T-helper 2 cell treated with Interferon-gamma antibody and Interleukin-4, amounts not matched to agents 5 μg/mL and 100 μg/mL, for 36 hours (primary cell): ENCODE measurements at regions not wholly inside any gene's neighbourhood (a gene's known extent, or its start where the extent isn't known, plus 50 kb on each side); places are given as distances from the start of the nearest gene placed in this dataset.

Experiments used
- DNase-seq: peaks from one replicate; pipeline ENCODE4 v3.0.0; 2021; ENCODE audit warnings: low spot score
- H3K27ac Mint-ChIP-seq: one replicate; pipeline ENCODE4 v1.8.0; 2021; ENCODE audit warnings: mild to moderate bottlenecking, mixed read lengths
- H3K27me3 Mint-ChIP-seq: one replicate; pipeline ENCODE4 v1.8.0; 2021; ENCODE audit warnings: low read depth, mixed read lengths
- H3K36me3 Mint-ChIP-seq: one replicate; pipeline ENCODE4 v1.8.0; 2021; ENCODE audit warnings: low read depth, mixed read lengths
- H3K4me1 Mint-ChIP-seq: one replicate; pipeline ENCODE4 v1.8.0; 2021; ENCODE audit warnings: low read depth, mixed read lengths
- H3K4me3 Mint-ChIP-seq: one replicate; pipeline ENCODE4 v1.8.0; 2022; ENCODE audit warnings: mild to moderate bottlenecking, moderate library complexity, mixed read lengths
- H3K9me3 Mint-ChIP-seq: one replicate; pipeline ENCODE4 v1.8.0; 2021; ENCODE audit warnings: mixed read lengths

DNA sequence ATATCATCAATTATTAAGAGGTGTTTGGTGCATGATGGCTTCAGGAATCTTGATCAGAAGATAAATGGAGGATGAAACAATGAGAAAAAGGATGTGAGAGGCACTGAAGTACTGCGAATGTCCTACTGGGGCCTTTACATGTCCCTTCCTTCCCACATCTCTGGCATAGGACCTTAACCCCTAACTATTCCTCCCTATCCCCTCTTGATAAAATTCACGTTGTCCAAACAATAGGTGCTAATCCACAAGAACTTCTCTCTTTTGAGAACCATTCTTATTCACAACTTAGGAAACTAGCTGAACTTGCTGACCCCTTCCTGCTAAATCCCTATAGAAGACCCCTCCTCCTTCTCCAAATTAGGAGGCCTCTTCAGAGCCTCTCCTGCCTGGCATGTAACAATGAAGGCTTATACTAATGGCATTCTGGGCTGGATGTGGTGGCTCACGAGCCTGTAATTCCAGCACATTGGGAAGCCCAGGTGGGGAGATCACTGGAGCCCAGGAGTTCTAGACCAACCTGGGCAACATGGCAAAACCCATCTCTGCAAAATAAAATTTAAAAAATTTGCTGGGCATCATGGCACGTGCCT is 276.5 kb upstream of the SMARCA2 start:
- no peak for DNase-seq
- H3K9me3 Mint-ChIP-seq = no peaks in the 10 kb centered on the region
- H3K4me1 Mint-ChIP-seq = no peaks in the 10 kb centered on the region
- H3K36me3 Mint-ChIP-seq = no peaks in the 10 kb centered on the region
- H3K27me3 Mint-ChIP-seq = no peaks in the 10 kb centered on the region
- no peak overlapping the region for H3K4me3 Mint-ChIP-seq
- no peak overlapping the region for H3K27ac Mint-ChIP-seq

DNA sequence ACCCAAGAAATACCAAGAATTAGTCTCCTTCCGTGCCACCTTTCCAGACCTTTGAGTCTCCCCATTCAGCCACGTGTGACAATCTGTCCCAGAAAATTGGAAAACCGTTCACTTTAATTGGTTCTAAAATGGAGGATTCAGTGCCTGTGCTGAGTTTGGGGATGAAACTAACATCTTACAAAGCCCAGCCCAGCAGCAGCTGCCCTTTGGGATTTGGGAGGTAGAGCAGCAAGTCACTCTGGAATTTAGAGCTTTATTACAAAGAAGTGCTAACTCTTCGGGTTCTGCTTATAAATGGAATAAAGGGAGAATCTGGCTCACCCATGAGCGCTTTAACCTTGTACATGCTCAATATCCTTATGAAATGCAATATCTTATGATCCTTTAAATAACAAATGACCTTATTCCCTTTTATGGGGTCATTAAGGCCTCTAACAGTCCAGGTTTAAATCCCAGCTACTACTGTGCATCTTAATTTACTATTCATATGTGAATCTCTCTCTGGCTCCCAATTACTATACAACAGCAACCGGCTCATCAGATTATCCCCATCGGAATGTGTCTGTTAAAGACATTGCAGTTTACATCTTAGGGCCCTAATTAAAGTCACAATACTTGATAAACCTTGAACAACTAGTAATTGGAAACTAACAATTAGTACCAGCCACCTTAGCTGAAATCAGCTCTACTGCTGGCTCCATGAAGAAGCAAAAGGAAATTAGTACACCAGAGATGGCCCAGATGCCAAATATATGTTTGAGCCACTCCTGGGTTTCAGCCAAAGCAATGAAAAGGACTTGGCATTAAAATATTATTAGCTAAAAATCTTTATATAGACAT is 271.8 kb upstream of the SMARCA2 start:
- H3K4me1 Mint-ChIP-seq = no peaks in the 10 kb centered on the region
- no peak overlapping the region for H3K27ac Mint-ChIP-seq
- H3K9me3 Mint-ChIP-seq = no peaks in the 10 kb centered on the region
- H3K27me3 Mint-ChIP-seq = peaks cover 3% of the 10 kb centered on the region
- H3K36me3 Mint-ChIP-seq = no peaks in the 10 kb centered on the region
- no peak for DNase-seq
- no peak overlapping the region for H3K4me3 Mint-ChIP-seq

- H3K36me3 Mint-ChIP-seq = no peaks in the 10 kb centered on the region
- no peak overlapping the region for H3K27ac Mint-ChIP-seq
- no peaks in the 10 kb centered on the region for H3K9me3 Mint-ChIP-seq
- no peaks in the 10 kb centered on the region for H3K4me1 Mint-ChIP-seq
- DNase-seq = no peak
- peaks cover 3% of the 10 kb centered on the region for H3K27me3 Mint-ChIP-seq
- no peak overlapping the region for H3K4me3 Mint-ChIP-seq
Observed at GRCh38 chr9:1745980-1746379, 269.2 kb upstream of the SMARCA2 start.

DNA sequence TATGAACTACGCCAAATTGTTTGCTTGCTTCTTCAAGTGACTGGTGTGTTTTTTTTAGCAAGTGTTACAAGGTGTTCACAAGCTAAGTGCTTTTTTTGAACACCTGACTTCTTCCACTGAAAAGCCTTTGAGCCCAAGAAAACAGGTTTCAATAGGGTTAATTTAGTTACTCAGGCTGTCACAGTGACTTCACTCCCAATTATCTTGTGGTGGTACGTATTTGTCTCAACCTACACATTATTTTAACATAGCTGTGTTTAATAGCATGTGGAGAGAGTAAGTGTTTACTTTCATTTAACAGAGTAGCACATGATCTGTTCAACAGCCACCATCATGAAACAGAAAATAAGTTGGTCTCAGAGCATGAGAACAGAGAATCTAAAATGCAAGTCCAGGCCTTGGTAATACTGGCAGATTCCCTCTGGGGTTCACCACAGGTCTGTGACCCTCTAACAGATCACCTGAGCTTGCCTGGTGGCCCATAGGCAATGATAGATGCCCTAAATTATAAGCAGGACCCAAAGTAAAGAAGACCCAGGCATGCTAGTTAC is 267.7 kb upstream of the SMARCA2 start:
- no peak for DNase-seq
- Mint-ChIP-seq H3K4me1 (no peaks in the 10 kb centered on the region), H3K27ac (no peak overlapping the region), H3K36me3 (no peaks in the 10 kb centered on the region), H3K27me3 (peaks cover 3% of the 10 kb centered on the region), H3K9me3 (no peaks in the 10 kb centered on the region), H3K4me3 (no peak overlapping the region)

DNA sequence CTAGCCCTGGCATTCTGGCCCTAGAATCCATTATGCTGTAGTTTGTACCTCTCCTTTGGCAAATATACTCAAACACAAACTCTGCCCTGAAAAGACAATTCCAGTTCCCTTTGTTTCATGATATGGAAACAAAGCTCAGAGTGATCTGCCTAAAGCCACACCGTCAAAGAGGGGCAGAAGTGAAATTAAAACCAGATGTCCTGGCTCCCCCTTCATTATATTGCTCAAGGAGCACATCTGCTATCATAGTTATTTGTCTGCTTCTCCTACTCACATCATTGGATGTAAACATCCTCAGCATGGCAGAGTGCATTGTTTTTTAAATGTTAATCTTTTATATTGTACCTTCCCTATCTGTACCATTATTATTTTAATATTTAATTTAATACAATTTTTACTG is 266.7 kb upstream of the SMARCA2 start:
- peaks cover 3% of the 10 kb centered on the region for H3K27me3 Mint-ChIP-seq
- H3K36me3 Mint-ChIP-seq = no peaks in the 10 kb centered on the region
- no peak overlapping the region for H3K4me3 Mint-ChIP-seq
- no peak overlapping the region for H3K27ac Mint-ChIP-seq
- H3K4me1 Mint-ChIP-seq = no peaks in the 10 kb centered on the region
- no peaks in the 10 kb centered on the region for H3K9me3 Mint-ChIP-seq
- DNase-seq = no peak

- Mint-ChIP-seq H3K4me1 (no peaks in the 10 kb centered on the region), H3K36me3 (no peaks in the 10 kb centered on the region), H3K27me3 (no peaks in the 10 kb centered on the region), H3K9me3 (no peaks in the 10 kb centered on the region), H3K27ac (no peak overlapping the region), H3K4me3 (no peak overlapping the region)
- no peak for DNase-seq
Observed at GRCh38 chr9:1757186-1757585, 258.0 kb upstream of the SMARCA2 start.

- Mint-ChIP-seq H3K4me3 (no peak overlapping the region), H3K9me3 (no peaks in the 10 kb centered on the region), H3K27ac (no peak overlapping the region), H3K27me3 (no peaks in the 10 kb centered on the region), H3K36me3 (no peaks in the 10 kb centered on the region), H3K4me1 (no peaks in the 10 kb centered on the region)
- no peak for DNase-seq
Observed at GRCh38 chr9:1759009-1759408, 256.1 kb upstream of the SMARCA2 start.

GRCh38 chr9:1759771-1760300 is 255.3 kb upstream of the SMARCA2 start:
- no peaks in the 10 kb centered on the region for H3K4me1 Mint-ChIP-seq
- no peaks in the 10 kb centered on the region for H3K36me3 Mint-ChIP-seq
- no peak overlapping the region for H3K4me3 Mint-ChIP-seq
- no peak overlapping the region for H3K27ac Mint-ChIP-seq
- DNase-seq = no peak
- no peaks in the 10 kb centered on the region for H3K27me3 Mint-ChIP-seq
- no peaks in the 10 kb centered on the region for H3K9me3 Mint-ChIP-seq

DNA sequence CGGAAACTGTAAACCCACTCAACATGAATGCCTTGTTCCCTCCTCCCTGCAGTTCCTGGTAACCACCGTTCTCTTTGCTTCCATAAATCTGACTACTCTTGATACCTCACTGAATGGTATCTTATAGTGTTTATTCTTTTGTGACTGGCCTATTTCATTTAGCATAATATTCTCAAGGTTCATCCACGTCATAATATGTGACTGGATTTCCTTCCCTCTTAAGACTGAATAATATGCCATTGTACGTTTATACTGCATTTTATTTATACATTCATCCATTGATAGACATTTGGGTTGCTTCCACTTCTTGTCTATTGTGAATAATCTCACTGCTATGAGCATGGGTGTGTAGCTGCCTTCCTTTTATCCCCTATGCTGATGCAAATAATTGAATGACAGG is 253.3 kb upstream of the SMARCA2 start:
- Mint-ChIP-seq H3K27me3 (peaks cover 2% of the 10 kb centered on the region), H3K36me3 (no peaks in the 10 kb centered on the region), H3K4me3 (no peak overlapping the region), H3K9me3 (no peaks in the 10 kb centered on the region), H3K27ac (no peak overlapping the region), H3K4me1 (no peaks in the 10 kb centered on the region)
- DNase-seq = no peak

- peaks cover 5% of the 10 kb centered on the region for H3K27me3 Mint-ChIP-seq
- no peak for DNase-seq
- H3K4me3 Mint-ChIP-seq = no peak overlapping the region
- no peaks in the 10 kb centered on the region for H3K36me3 Mint-ChIP-seq
- H3K27ac Mint-ChIP-seq = no peak overlapping the region
- H3K4me1 Mint-ChIP-seq = no peaks in the 10 kb centered on the region
- H3K9me3 Mint-ChIP-seq = no peaks in the 10 kb centered on the region
Observed at GRCh38 chr9:1766042-1766441, 249.1 kb upstream of the SMARCA2 start.

DNA sequence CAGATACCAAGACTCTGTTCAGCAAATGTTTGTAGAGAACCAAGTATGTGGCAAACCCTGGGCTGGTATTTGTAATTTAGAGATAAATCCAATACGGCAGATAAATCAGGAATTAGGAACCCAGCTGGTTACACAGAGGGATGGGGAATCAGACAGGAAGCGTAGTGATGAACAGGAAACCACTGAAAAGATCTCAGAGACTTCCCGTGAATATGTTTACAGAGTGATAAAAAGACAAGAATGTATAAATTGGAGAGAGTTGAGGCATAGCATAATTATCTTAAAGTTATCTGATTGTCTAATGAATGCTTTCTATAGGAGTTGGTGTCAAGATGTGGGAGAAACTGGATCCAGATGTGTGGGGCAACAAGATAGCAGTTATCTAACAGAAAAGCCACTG is 246.6 kb upstream of the SMARCA2 start:
- H3K4me1 Mint-ChIP-seq = no peaks in the 10 kb centered on the region
- H3K4me3 Mint-ChIP-seq = no peak overlapping the region
- peaks cover 5% of the 10 kb centered on the region for H3K27me3 Mint-ChIP-seq
- H3K36me3 Mint-ChIP-seq = no peaks in the 10 kb centered on the region
- no peak for DNase-seq
- H3K27ac Mint-ChIP-seq = no peak overlapping the region
- H3K9me3 Mint-ChIP-seq = no peaks in the 10 kb centered on the region

DNA sequence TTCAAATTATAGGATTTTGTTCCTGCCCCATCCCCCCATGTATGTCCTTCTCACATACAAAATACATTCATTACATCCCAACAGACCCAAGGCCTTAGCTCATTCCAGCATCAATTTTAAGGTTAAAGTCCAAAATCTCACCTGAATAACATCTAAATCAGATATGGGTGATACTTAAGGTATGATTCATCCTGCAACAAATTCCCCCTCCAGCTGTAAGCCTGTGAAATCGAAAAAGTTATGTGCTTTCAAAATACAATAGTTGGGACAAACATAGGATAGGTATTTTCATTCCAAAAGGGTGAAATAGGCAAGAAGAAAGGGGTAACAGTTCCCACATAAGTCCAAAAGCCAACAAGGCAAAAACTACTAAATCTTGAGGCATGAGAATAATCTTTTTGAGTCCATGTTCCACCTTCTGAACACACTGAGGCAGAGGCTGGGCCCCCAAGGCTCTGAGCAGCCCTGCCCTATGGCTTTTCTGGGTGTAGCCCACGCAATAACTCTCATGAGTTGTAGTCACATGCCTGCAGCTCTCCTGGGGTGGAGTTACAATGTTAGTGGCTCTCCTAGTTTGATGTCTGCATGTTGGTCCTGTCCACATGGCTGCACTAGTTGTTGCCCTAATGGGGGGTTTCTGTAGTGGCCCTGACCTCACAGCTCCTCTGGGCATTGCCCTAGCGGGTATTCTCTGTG is 243.9 kb upstream of the SMARCA2 start:
- peaks cover 5% of the 10 kb centered on the region for H3K27me3 Mint-ChIP-seq
- no peak for DNase-seq
- H3K4me3 Mint-ChIP-seq = no peak overlapping the region
- H3K9me3 Mint-ChIP-seq = no peaks in the 10 kb centered on the region
- H3K36me3 Mint-ChIP-seq = no peaks in the 10 kb centered on the region
- H3K4me1 Mint-ChIP-seq = no peaks in the 10 kb centered on the region
- H3K27ac Mint-ChIP-seq = no peak overlapping the region

- DNase-seq = no peak
- H3K36me3 Mint-ChIP-seq = no peaks in the 10 kb centered on the region
- no peak overlapping the region for H3K4me3 Mint-ChIP-seq
- no peak overlapping the region for H3K27ac Mint-ChIP-seq
- no peaks in the 10 kb centered on the region for H3K9me3 Mint-ChIP-seq
- no peaks in the 10 kb centered on the region for H3K4me1 Mint-ChIP-seq
- no peaks in the 10 kb centered on the region for H3K27me3 Mint-ChIP-seq
Observed at GRCh38 chr9:1775230-1775629, 239.9 kb upstream of the SMARCA2 start.

DNA sequence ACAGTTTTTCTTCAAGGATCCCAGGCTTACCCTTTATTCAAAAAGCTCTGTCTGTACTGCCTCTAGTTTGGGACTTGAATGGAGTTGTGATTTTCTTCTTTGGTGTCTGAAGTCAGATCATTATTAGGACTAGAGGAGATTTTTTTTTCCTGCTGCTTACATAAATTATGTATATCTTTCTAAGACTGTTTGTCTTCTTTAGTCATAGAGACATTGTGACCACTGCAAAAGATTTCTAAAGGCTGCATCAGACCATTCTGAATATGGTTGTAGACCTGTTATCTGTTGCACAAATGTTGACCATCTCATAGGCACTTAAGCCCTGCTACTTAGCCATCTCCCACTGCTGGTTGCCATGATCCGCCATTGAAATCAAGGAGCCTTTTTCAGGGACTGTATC is 238.5 kb upstream of the SMARCA2 start:
- Mint-ChIP-seq H3K9me3 (no peaks in the 10 kb centered on the region), H3K27ac (no peak overlapping the region), H3K4me1 (no peaks in the 10 kb centered on the region)

More for the DNA sequence above, 238.5 kb upstream of the SMARCA2 start:
- H3K4me3 Mint-ChIP-seq = no peak overlapping the region
- no peaks in the 10 kb centered on the region for H3K36me3 Mint-ChIP-seq
- H3K27me3 Mint-ChIP-seq = peaks cover 2% of the 10 kb centered on the region
- no peak for DNase-seq
